ENCODE measurements at regions not wholly inside any gene's neighbourhood (a gene's known extent, or its start where the extent isn't known, plus 50 kb on each side); places are given as distances from the start of the nearest gene placed in this dataset.

- TF ChIP-seq CTCF (IDR thresholded peaks at IDR 0.05): no peak
- TF ChIP-seq POLR2A (IDR thresholded peaks at IDR 0.05): no peak
- Histone ChIP-seq H3K4me3 (no peak overlapping the region), H3K36me3 (no peaks in the 10 kb centered on the region), H3K9me3 (no peaks in the 10 kb centered on the region), H3K4me1 (no peaks in the 10 kb centered on the region), H3K27me3 (peaks cover 0 to 2% (median 0%) of the 10 kb centered on the region in 4 donors), H3K27ac (no peak overlapping the region)
- WGBS, 2 donors: 95 to 100% methylated on average over 1 of the region's 1 CpG
- no peak for DNase-seq
- intact Hi-C loops (cut with DNase I): no loop called here
Measured at GRCh38 chr2:7951490-7951889, 730.4 kb upstream of the ID2 start.

- DNase-seq: no peak
- Histone ChIP-seq H3K4me3 (no peak overlapping the region), H3K4me1 (no peaks in the 10 kb centered on the region), H3K9me3 (no peaks in the 10 kb centered on the region), H3K36me3 (no peaks in the 10 kb centered on the region), H3K27ac (no peak overlapping the region), H3K27me3 (peaks cover 0 to 2% (median 0%) of the 10 kb centered on the region in 4 donors)
- 70 to 71% methylated on average over 14 to 15 of the region's 15 CpGs for WGBS, 2 donors
- intact Hi-C loops (cut with DNase I): no loop called here
- TF ChIP-seq CTCF (IDR thresholded peaks at IDR 0.05): no peak
- TF ChIP-seq POLR2A (IDR thresholded peaks at IDR 0.05): no peak
Measured at GRCh38 chr2:7952046-7952745, 729.7 kb upstream of the ID2 start.

- Histone ChIP-seq H3K4me3 (no peak overlapping the region), H3K4me1 (no peaks in the 10 kb centered on the region), H3K27me3 (peaks cover 0 to 2% (median 0%) of the 10 kb centered on the region in 4 donors), H3K27ac (no peak overlapping the region), H3K9me3 (no peaks in the 10 kb centered on the region), H3K36me3 (no peaks in the 10 kb centered on the region)
- 57 to 75% methylated on average over 3 to 5 of the region's 6 CpGs for WGBS, 2 donors
- intact Hi-C loops (cut with DNase I): no loop called here
- no peak for TF ChIP-seq POLR2A (IDR thresholded peaks at IDR 0.05)
- no peak for TF ChIP-seq CTCF (IDR thresholded peaks at IDR 0.05)
- no peak for DNase-seq
Measured at GRCh38 chr2:7953195-7953594, 728.7 kb upstream of the ID2 start.

- intact Hi-C loops (cut with DNase I): no loop called here
- no peaks in the 10 kb centered on the region for H3K36me3 ChIP-seq
Measured at GRCh38 chr2:7954234-7954633, 727.6 kb upstream of the ID2 start.

More at GRCh38 chr2:7954234-7954633, 727.6 kb upstream of the ID2 start:
- TF ChIP-seq POLR2A (IDR thresholded peaks at IDR 0.05): no peak
- TF ChIP-seq CTCF (IDR thresholded peaks at IDR 0.05): no peak
- DNase-seq: no peak
- H3K27me3 ChIP-seq: peaks cover 0 to 2% (median 0%) of the 10 kb centered on the region in 4 donors
- H3K4me3 ChIP-seq: no peak overlapping the region
- H3K4me1 ChIP-seq: no peaks in the 10 kb centered on the region
- no peaks in the 10 kb centered on the region for H3K9me3 ChIP-seq
- H3K27ac ChIP-seq: no peak overlapping the region
- 63 to 88% methylated on average over 4 of the region's 4 CpGs for WGBS, 2 donors
